H1 (cell line): ENCODE measurements at regions not wholly inside any gene's neighbourhood (a gene's known extent, or its start where the extent isn't known, plus 50 kb on each side); places are given as distances from the start of the nearest gene placed in this dataset.

Source experiments
- CEBPB ChIP-seq: IDR thresholded peaks from 2 replicates; pipeline ENCODE4 v1.6.1; 2012; ENCODE audit warnings: low read depth, low read length
- SAP30 ChIP-seq: fragments of 300-600 bp; sonication (generic); IDR thresholded peaks from 2 replicates; pipeline ENCODE4 v1.7.1; 2012; ENCODE audit warnings: low read length, moderate library complexity, mild to moderate bottlenecking, inconsistent platforms; ENCODE audit not compliant: insufficient read depth, insufficient replicate concordance
- TAF1 ChIP-seq: IDR thresholded peaks from 2 replicates; pipeline ENCODE4 v1.6.1; 2011; ENCODE audit warnings: mild to moderate bottlenecking, low read depth, low read length
- TAF7 ChIP-seq: optimal IDR thresholded peaks from 2 replicates; pipeline ENCODE3; 2011; ENCODE audit warnings: low read depth, mild to moderate bottlenecking, inconsistent platforms, low read length, moderate library complexity, borderline replicate concordance
- TBP ChIP-seq: IDR thresholded peaks from 2 replicates; pipeline ENCODE4 v1.6.1; 2011; ENCODE audit warnings: low read depth, low read length, improper control_type of control experiment

GRCh38 chr7:109308816-109309215, 739.1 kb downstream of the DNAJB9 start (continued):
- TF ChIP-seq CEBPB (no peak), TAF7 (no peak), SAP30 (no peak), TAF1 (no peak), TBP (no peak)
